ENCODE measurements at regions not wholly inside any gene's neighbourhood (a gene's known extent, or its start where the extent isn't known, plus 50 kb on each side); places are given as distances from the start of the nearest gene placed in this dataset.

DNA sequence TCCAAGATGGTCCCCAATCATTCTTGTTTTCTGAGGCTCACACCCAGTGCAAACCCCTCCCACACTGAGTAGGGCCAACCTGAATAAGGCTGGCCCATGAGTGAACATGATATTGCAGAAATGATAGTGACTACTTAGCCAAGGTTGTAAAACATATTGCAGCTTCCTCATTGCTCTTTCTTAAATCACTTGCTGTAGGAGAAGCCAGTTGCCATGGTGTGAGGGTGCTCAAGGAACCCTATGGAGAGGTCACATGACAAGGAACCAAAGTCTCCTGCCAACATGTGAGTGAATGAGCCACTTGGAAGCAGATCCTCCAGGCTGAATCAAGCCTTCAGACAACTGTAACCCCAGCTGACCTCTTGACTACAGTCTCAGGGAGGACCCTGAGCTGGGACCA is 191.4 kb downstream of the RGS9 start:
- no peaks in the 10 kb centered on the region for H3K4me1 ChIP-seq (ENCODE audit: control insufficient read depth in 1 of 2, insufficient read depth in 2 of 2, low read length in 2 of 2)
- H3K9me3 ChIP-seq (ENCODE audit: control insufficient read depth in 1 of 2, low read length in 2 of 2), result no peaks in the 10 kb centered on the region
- H3K4me3 ChIP-seq (ENCODE audit: low read depth in 1 of 2, low read length in 2 of 2), result no peak overlapping the region
- H3K36me3 ChIP-seq (ENCODE audit: control insufficient read depth in 1 of 2, insufficient read depth in 2 of 2, low read length in 2 of 2), result no peaks in the 10 kb centered on the region
- H3K27me3 ChIP-seq (ENCODE audit: control insufficient read depth in 1 of 2, insufficient read depth in 2 of 2, low read length in 2 of 2), result no peaks in the 10 kb centered on the region
- no peak overlapping the region for H3K9ac ChIP-seq (ENCODE audit: low read depth in 1 of 2, low read length in 2 of 2)
- no peak overlapping the region for H3K27ac ChIP-seq (ENCODE audit: low read depth, low read length)

DNA sequence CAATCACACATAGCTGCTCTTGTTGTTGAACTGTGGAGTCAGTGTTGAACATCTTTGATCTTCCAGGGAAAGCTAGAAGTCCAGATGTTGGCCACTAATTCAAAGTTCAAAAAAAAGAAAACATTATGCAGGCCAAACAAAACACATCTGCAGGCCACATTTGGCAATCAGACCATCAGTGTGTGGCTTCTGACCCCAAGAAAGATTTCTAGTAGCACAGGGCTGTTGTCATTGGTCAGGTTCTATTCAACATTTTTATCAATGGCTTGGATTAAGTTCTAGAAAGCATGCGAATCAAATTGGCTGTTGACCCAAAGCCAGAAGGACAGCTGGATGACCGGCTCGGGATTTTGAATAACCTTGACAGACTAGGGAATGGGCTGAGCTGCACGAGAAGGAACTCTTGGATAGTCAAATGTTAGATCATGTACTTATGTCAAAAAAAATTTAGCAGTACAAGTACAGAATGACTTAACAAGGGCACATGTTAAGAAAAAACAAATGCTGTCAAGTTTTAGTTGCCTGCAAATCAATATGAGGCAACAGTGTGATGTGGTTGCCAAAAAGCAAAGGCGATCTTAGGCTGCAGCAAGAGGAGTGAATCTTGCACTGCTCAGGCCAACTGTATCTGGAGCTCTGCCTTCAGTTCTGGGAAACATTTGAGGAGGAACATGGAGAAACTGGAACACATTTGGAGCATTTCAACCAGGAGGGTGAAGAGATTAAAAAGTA is 187.6 kb downstream of the RGS9 start:
- Histone ChIP-seq H3K27ac (ENCODE audit: low read depth, low read length) (no peak overlapping the region), H3K36me3 (ENCODE audit: control insufficient read depth in 1 of 2, insufficient read depth in 2 of 2, low read length in 2 of 2) (no peaks in the 10 kb centered on the region), H3K4me1 (ENCODE audit: control insufficient read depth in 1 of 2, insufficient read depth in 2 of 2, low read length in 2 of 2) (no peaks in the 10 kb centered on the region), H3K27me3 (ENCODE audit: control insufficient read depth in 1 of 2, insufficient read depth in 2 of 2, low read length in 2 of 2) (no peaks in the 10 kb centered on the region), H3K9me3 (ENCODE audit: control insufficient read depth in 1 of 2, low read length in 2 of 2) (no peaks in the 10 kb centered on the region), H3K9ac (ENCODE audit: low read depth in 1 of 2, low read length in 2 of 2) (no peak overlapping the region), H3K4me3 (ENCODE audit: low read depth in 1 of 2, low read length in 2 of 2) (no peak overlapping the region)

DNA sequence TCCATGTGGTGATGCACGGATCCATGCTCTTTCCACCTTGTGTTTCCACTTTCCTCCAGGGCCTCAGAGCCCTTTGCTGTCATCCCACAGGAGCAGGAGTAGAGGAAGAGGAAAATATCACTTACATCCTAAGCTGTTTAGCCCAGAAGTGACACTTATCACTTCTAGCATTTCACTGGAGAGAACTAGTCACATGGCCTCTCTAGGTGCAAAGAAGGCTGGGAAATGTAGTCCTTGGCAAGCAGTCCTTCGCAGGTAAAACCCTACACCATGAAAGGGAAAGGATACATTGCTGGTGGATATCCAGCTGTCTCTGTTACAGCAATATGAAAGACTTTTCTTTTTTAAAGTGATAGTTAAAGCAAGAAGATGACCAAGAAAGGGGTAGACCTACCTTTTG is 185.9 kb downstream of the RGS9 start:
- Histone ChIP-seq H3K9me3 (ENCODE audit: control insufficient read depth in 1 of 2, low read length in 2 of 2) (no peaks in the 10 kb centered on the region), H3K4me3 (ENCODE audit: low read depth in 1 of 2, low read length in 2 of 2) (no peak overlapping the region), H3K27me3 (ENCODE audit: control insufficient read depth in 1 of 2, insufficient read depth in 2 of 2, low read length in 2 of 2) (no peaks in the 10 kb centered on the region), H3K4me1 (ENCODE audit: control insufficient read depth in 1 of 2, insufficient read depth in 2 of 2, low read length in 2 of 2) (no peaks in the 10 kb centered on the region), H3K36me3 (ENCODE audit: control insufficient read depth in 1 of 2, insufficient read depth in 2 of 2, low read length in 2 of 2) (no peaks in the 10 kb centered on the region), H3K27ac (ENCODE audit: low read depth, low read length) (no peak overlapping the region), H3K9ac (ENCODE audit: low read depth in 1 of 2, low read length in 2 of 2) (no peak overlapping the region)

DNA sequence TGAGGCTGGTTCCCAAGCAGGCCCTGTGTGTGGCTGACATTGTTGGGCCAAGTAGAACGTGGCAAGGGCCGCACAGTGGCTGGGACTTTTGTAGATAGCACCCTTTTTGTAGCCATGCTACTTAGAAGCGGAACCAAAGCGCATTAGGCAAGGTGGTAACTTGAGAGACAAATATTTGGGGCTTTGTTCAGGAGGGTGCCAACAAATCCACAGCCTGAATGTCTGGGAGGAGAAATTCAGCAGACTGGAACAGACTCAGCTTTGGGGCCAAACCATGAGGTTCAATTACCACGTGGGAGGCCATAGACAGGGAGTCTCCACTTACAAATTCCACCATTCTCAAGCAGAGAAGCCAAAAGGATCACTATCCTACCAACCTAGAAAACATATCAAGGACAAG is 183.7 kb downstream of the RGS9 start:
- Histone ChIP-seq H3K9ac (ENCODE audit: low read depth in 1 of 2, low read length in 2 of 2) (no peak overlapping the region), H3K27me3 (ENCODE audit: control insufficient read depth in 1 of 2, insufficient read depth in 2 of 2, low read length in 2 of 2) (no peaks in the 10 kb centered on the region), H3K36me3 (ENCODE audit: control insufficient read depth in 1 of 2, insufficient read depth in 2 of 2, low read length in 2 of 2) (no peaks in the 10 kb centered on the region)

GRCh38 chr17:65314212-65314611 is 177.0 kb downstream of the RGS9 start:
- Histone ChIP-seq H3K9ac (ENCODE audit: low read depth in 1 of 2, low read length in 2 of 2) (no peak overlapping the region), H3K4me1 (ENCODE audit: control insufficient read depth in 1 of 2, insufficient read depth in 2 of 2, low read length in 2 of 2) (no peaks in the 10 kb centered on the region), H3K27me3 (ENCODE audit: control insufficient read depth in 1 of 2, insufficient read depth in 2 of 2, low read length in 2 of 2) (peaks cover 0 to 6% of the 10 kb centered on the region in 2 donors), H3K4me3 (ENCODE audit: low read depth in 1 of 2, low read length in 2 of 2) (no peak overlapping the region), H3K9me3 (ENCODE audit: control insufficient read depth in 1 of 2, low read length in 2 of 2) (no peaks in the 10 kb centered on the region), H3K27ac (ENCODE audit: low read depth, low read length) (no peak overlapping the region), H3K36me3 (ENCODE audit: control insufficient read depth in 1 of 2, insufficient read depth in 2 of 2, low read length in 2 of 2) (no peaks in the 10 kb centered on the region)

More for the DNA sequence above, 183.7 kb downstream of the RGS9 start:
- no peaks in the 10 kb centered on the region for H3K9me3 ChIP-seq (ENCODE audit: control insufficient read depth in 1 of 2, low read length in 2 of 2)
- no peak overlapping the region for H3K27ac ChIP-seq (ENCODE audit: low read depth, low read length)
- H3K4me1 ChIP-seq (ENCODE audit: control insufficient read depth in 1 of 2, insufficient read depth in 2 of 2, low read length in 2 of 2), result no peaks in the 10 kb centered on the region
- no peak overlapping the region for H3K4me3 ChIP-seq (ENCODE audit: low read depth in 1 of 2, low read length in 2 of 2)

GRCh38 chr17:65312718-65313377 is 175.7 kb downstream of the RGS9 start:
- Histone ChIP-seq H3K4me3 (ENCODE audit: low read depth in 1 of 2, low read length in 2 of 2) (no peak overlapping the region), H3K9ac (ENCODE audit: low read depth in 1 of 2, low read length in 2 of 2) (no peak overlapping the region), H3K36me3 (ENCODE audit: control insufficient read depth in 1 of 2, insufficient read depth in 2 of 2, low read length in 2 of 2) (no peaks in the 10 kb centered on the region), H3K27me3 (ENCODE audit: control insufficient read depth in 1 of 2, insufficient read depth in 2 of 2, low read length in 2 of 2) (peaks cover 0 to 6% of the 10 kb centered on the region in 2 donors), H3K4me1 (ENCODE audit: control insufficient read depth in 1 of 2, insufficient read depth in 2 of 2, low read length in 2 of 2) (no peaks in the 10 kb centered on the region), H3K9me3 (ENCODE audit: control insufficient read depth in 1 of 2, low read length in 2 of 2) (no peaks in the 10 kb centered on the region), H3K27ac (ENCODE audit: low read depth, low read length) (no peak overlapping the region)

- H3K9me3 ChIP-seq (ENCODE audit: control insufficient read depth in 1 of 2, low read length in 2 of 2), result no peaks in the 10 kb centered on the region
- H3K27me3 ChIP-seq (ENCODE audit: control insufficient read depth in 1 of 2, insufficient read depth in 2 of 2, low read length in 2 of 2), result peaks cover 0 to 6% of the 10 kb centered on the region in 2 donors
- H3K4me1 ChIP-seq (ENCODE audit: control insufficient read depth in 1 of 2, insufficient read depth in 2 of 2, low read length in 2 of 2), result no peaks in the 10 kb centered on the region
- H3K4me3 ChIP-seq (ENCODE audit: low read depth in 1 of 2, low read length in 2 of 2), result no peak overlapping the region
- no peak overlapping the region for H3K27ac ChIP-seq (ENCODE audit: low read depth, low read length)
- no peaks in the 10 kb centered on the region for H3K36me3 ChIP-seq (ENCODE audit: control insufficient read depth in 1 of 2, insufficient read depth in 2 of 2, low read length in 2 of 2)
- no peak overlapping the region for H3K9ac ChIP-seq (ENCODE audit: low read depth in 1 of 2, low read length in 2 of 2)
Observed at GRCh38 chr17:65311261-65311660, 174.1 kb downstream of the RGS9 start.

GRCh38 chr17:65307961-65308316 is 170.8 kb downstream of the RGS9 start:
- H3K27ac ChIP-seq (ENCODE audit: low read depth, low read length), result no peak overlapping the region
- no peak overlapping the region for H3K9ac ChIP-seq (ENCODE audit: low read depth in 1 of 2, low read length in 2 of 2)
- no peaks in the 10 kb centered on the region for H3K36me3 ChIP-seq (ENCODE audit: control insufficient read depth in 1 of 2, insufficient read depth in 2 of 2, low read length in 2 of 2)
- H3K9me3 ChIP-seq (ENCODE audit: control insufficient read depth in 1 of 2, low read length in 2 of 2), result no peaks in the 10 kb centered on the region
- H3K4me3 ChIP-seq (ENCODE audit: low read depth in 1 of 2, low read length in 2 of 2), result no peak overlapping the region
- no peaks in the 10 kb centered on the region for H3K27me3 ChIP-seq (ENCODE audit: control insufficient read depth in 1 of 2, insufficient read depth in 2 of 2, low read length in 2 of 2)
- no peaks in the 10 kb centered on the region for H3K4me1 ChIP-seq (ENCODE audit: control insufficient read depth in 1 of 2, insufficient read depth in 2 of 2, low read length in 2 of 2)

GRCh38 chr17:65307081-65307960 is 170.2 kb downstream of the RGS9 start:
- H3K27ac ChIP-seq (ENCODE audit: low read depth, low read length), result no peak overlapping the region
- H3K9me3 ChIP-seq (ENCODE audit: control insufficient read depth in 1 of 2, low read length in 2 of 2), result no peaks in the 10 kb centered on the region
- no peak overlapping the region for H3K4me3 ChIP-seq (ENCODE audit: low read depth in 1 of 2, low read length in 2 of 2)
- H3K27me3 ChIP-seq (ENCODE audit: control insufficient read depth in 1 of 2, insufficient read depth in 2 of 2, low read length in 2 of 2), result no peaks in the 10 kb centered on the region
- H3K9ac ChIP-seq (ENCODE audit: low read depth in 1 of 2, low read length in 2 of 2), result no peak overlapping the region
- no peaks in the 10 kb centered on the region for H3K4me1 ChIP-seq (ENCODE audit: control insufficient read depth in 1 of 2, insufficient read depth in 2 of 2, low read length in 2 of 2)
- H3K36me3 ChIP-seq (ENCODE audit: control insufficient read depth in 1 of 2, insufficient read depth in 2 of 2, low read length in 2 of 2), result no peaks in the 10 kb centered on the region

DNA sequence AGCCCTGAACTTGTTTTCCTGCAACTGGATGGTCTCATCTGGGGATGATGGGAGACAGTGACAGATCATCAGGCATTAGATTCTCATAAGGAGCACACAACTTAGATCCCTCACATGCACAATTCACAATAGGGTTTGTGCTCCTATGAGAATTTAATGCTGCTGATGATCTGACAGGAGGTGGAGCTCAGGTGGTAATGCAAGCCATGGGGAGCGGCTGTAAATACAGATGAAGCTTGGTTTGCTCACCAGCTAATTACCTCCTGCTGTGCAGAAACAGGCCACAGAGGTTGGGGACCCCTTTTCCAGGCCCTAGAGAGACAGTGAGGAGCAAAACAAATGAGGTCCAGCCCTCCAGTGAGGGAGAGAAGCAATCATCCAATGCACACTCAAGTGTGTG is 168.6 kb downstream of the RGS9 start:
- Histone ChIP-seq H3K27me3 (ENCODE audit: control insufficient read depth in 1 of 2, insufficient read depth in 2 of 2, low read length in 2 of 2) (no peaks in the 10 kb centered on the region), H3K4me1 (ENCODE audit: control insufficient read depth in 1 of 2, insufficient read depth in 2 of 2, low read length in 2 of 2) (no peaks in the 10 kb centered on the region), H3K4me3 (ENCODE audit: low read depth in 1 of 2, low read length in 2 of 2) (no peak overlapping the region), H3K27ac (ENCODE audit: low read depth, low read length) (no peak overlapping the region), H3K9ac (ENCODE audit: low read depth in 1 of 2, low read length in 2 of 2) (no peak overlapping the region), H3K9me3 (ENCODE audit: control insufficient read depth in 1 of 2, low read length in 2 of 2) (no peaks in the 10 kb centered on the region), H3K36me3 (ENCODE audit: control insufficient read depth in 1 of 2, insufficient read depth in 2 of 2, low read length in 2 of 2) (no peaks in the 10 kb centered on the region)
